Esophagus squamous epithelium (tissue), 5 donors: ENCODE measurements at regions not wholly inside any gene's neighbourhood (a gene's known extent, or its start where the extent isn't known, plus 50 kb on each side); places are given as distances from the start of the nearest gene placed in this dataset.

Experiments
- DNase-seq: peaks from one replicate; lab custom pipeline; 2025; lab: John Stamatoyannopoulos, UW
- H3K27ac ChIP-seq, 4 donors: fragments of 200-600 bp; sonication (generic); one replicate each; pipeline ENCODE4 v1.5.1; 2016 to 2019; ENCODE audit warnings: mild to moderate bottlenecking in 1 of 4
- H3K27me3 ChIP-seq, 4 donors: fragments of 200-600 bp; sonication (generic); 1 replicate in 3 of 4; 2 replicates in 1 of 4; pipeline versions ENCODE4 v1.5.1 to v1.6.0; 2017 to 2021; ENCODE audit warnings: antibody characterized with exemption in 1 of 4
- H3K36me3 ChIP-seq, 3 donors: fragments of 200-600 bp; sonication (generic); one replicate each; pipeline ENCODE4 v1.5.1; 2016 to 2019
- H3K4me1 ChIP-seq, 3 donors: fragments of 200-600 bp; sonication (generic); one replicate each; pipeline ENCODE4 v1.5.1; 2017 to 2019
- H3K4me3 ChIP-seq, 4 donors: fragments of 200-600 bp; sonication (generic); 1 replicate in 3 of 4; 2 replicates in 1 of 4; pipeline ENCODE4 v1.5.1; 2016 to 2019; ENCODE audit warnings: mild to moderate bottlenecking in 2 of 4, moderate library complexity in 1 of 4
- H3K9me3 ChIP-seq, 3 donors: fragments of 200-600 bp; sonication (generic); one replicate each; pipeline ENCODE4 v1.5.1; 2016 to 2019
- CTCF ChIP-seq, 6 experiments: fragments of 450-650 bp in 4 of 6; fragments of 200-600 bp in 2 of 6; sonication (generic) in 2 of 6; IDR thresholded peaks; one replicate each; pipeline ENCODE4 v1.5.1; 2016 to 2019; ENCODE audit warnings: antibody characterized with exemption in 6 of 6, mild to moderate bottlenecking in 4 of 6, moderate library complexity in 4 of 6
- POLR2A ChIP-seq, 4 donors: fragments of 450-650 bp; IDR thresholded peaks; one replicate each; pipeline ENCODE4 v1.6.1; 2017; ENCODE audit warnings: antibody characterized with exemption in 4 of 4, mild to moderate bottlenecking in 4 of 4, moderate library complexity in 3 of 4
- whole genome bisulfite sequencing, 2 donors: methylation state at CpG; one replicate each; pipeline ENCODE4 v1.1.5; 2018; 5-methylcytosine and 5-hydroxymethylcytosine counted together
- intact Hi-C: fragments of 100-400 bp; cut with DNase I; formaldehyde crosslinking; loops from one replicate; pipeline ENCODE4 v1.15.0; 2022
- donor health status: DM: yes; HTN: yes; CAD: no.

DNA sequence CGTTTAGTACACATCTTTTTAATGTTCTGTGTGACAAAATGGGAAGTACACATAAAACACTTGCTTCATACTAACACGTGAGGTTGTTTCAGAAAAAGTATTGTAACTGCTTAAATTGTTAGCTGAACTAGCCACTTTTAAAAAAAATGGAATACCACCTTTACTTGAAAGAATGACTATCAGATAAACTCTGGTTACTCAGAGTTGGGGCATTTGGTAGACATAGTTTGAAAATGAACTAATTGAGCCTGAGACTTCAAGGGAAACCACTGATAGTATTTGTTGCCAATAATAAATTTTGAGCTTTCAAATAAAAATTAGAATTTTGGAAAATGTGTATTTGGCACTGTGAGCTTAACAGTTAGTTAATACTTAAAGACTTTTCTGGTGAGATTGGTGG, 103.0 kb upstream of the FBXO11 start:
- Histone ChIP-seq H3K9me3 (peaks cover 0 to 4% (median 0%) of the 10 kb centered on the region in 3 donors), H3K4me1 (no peaks in the 10 kb centered on the region), H3K27ac (no peak overlapping the region), H3K4me3 (no peak overlapping the region), H3K27me3 (no peaks in the 10 kb centered on the region), H3K36me3 (no peaks in the 10 kb centered on the region)
- intact Hi-C loops, result no loop called here
- TF ChIP-seq POLR2A (IDR thresholded peaks at IDR 0.05) (no peak), CTCF (IDR thresholded peaks at IDR 0.05) (no peak)
- 84 to 93% methylated on average over 2 of the region's 2 CpGs for WGBS, 2 donors
- DNase-seq, result no peak

DNA sequence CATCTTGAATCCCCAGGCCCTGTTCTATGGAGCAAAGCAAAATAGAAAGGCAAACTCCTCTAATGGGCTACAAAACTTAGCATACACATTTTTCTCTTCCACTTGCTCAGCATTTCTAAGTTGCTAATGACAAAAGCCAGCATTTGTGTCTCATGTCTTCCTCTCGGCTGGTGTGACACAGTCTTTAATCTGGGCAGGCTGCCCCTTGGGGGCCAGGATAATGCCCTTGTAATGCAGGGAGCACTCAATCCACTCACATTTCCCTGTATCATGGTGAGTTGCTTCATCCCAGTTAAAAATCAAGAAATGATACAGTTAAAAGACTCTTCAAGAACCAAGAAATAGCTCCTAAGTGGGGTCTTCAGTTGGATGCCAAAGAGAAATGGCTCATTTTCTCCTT, 109.1 kb upstream of the FBXO11 start:
- Histone ChIP-seq H3K36me3 (no peaks in the 10 kb centered on the region), H3K9me3 (peaks cover 0 to 11% (median 6%) of the 10 kb centered on the region in 3 donors), H3K27ac (no peak overlapping the region), H3K4me3 (no peak overlapping the region), H3K4me1 (no peaks in the 10 kb centered on the region), H3K27me3 (no peaks in the 10 kb centered on the region)
- TF ChIP-seq CTCF (IDR thresholded peaks at IDR 0.05) (no peak), POLR2A (IDR thresholded peaks at IDR 0.05) (no peak)
- no peak for DNase-seq
- WGBS, 2 donors, result 60 to 73% methylated on average over 1 of the region's 1 CpG
- intact Hi-C loops, result no loop called here

DNA sequence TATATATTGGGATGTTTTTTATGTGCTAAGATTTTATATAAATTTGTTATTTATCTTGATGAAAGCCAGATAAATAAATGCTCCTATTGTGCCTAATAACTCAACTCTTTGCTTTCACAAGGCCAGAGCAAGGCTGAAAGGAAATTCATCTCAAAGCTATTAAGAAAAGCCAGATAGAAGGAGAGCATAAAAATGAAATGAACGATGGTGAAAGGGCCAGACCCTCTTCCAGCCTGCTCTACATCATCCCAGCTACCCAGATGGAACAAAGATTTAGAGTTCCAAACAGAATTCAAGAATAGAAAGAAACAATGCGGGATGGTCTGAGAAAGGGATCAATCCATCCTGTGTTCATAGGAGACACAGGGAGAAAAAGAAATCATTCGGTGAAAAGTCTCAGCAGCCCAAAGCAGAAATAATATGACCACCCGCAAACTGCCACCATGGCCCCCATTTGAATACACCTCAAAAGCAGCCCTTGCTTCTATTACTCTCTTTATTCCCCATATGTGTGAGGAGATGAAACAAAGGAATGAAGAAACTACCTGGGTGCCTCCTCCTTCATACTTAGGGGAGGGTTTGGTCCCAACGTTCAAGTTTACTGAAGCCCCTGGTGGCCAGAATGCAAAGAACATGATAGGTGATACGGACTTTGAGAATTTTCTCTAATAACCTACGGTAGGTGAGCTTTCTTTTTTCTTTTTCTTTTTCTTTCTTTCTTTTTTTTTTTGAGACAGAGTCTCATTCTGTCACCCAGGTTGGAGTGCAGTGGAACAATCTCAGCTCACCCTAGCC, 110.1 kb upstream of the FBXO11 start:
- H3K27ac ChIP-seq, result no peak overlapping the region
- no peaks in the 10 kb centered on the region for H3K4me1 ChIP-seq
- intact Hi-C loops, result no loop called here
- peaks cover 0 to 11% (median 6%) of the 10 kb centered on the region in 3 donors for H3K9me3 ChIP-seq
- H3K36me3 ChIP-seq, result no peaks in the 10 kb centered on the region
- H3K4me3 ChIP-seq, result no peak overlapping the region
- H3K27me3 ChIP-seq, result no peaks in the 10 kb centered on the region
- TF ChIP-seq POLR2A (IDR thresholded peaks at IDR 0.05) (no peak), CTCF (IDR thresholded peaks at IDR 0.05) (peak in 2 of 6 experiments; percentile 22 to 26)
- WGBS, 2 donors, result 66 to 77% methylated on average over 7 of the region's 7 CpGs
- DNase-seq, result no peak

DNA sequence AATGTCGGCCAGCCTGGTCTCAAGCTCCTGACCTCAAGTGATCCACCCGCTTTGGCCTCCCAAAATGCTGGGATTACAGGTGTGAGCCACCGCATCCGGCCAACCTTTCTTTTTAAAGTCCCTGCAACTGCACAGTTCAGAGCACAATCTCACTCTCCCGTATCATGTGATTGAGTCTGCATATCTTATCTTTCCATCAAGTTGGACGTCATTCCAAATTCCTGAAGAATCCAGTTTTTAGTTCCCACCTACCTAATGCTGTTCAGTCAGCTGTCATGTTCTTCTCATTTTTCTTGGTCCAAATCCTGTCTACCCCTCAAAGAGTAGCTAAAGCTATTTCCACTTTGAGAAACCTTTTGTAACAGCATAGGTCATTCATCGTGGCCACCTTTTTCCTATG, 110.8 kb upstream of the FBXO11 start:
- no peak overlapping the region for H3K27ac ChIP-seq
- no peak for DNase-seq
- no peaks in the 10 kb centered on the region for H3K4me1 ChIP-seq
- intact Hi-C loops, result no loop called here
- 96 to 97% methylated on average over 7 of the region's 7 CpGs for WGBS, 2 donors
- no peaks in the 10 kb centered on the region for H3K27me3 ChIP-seq
- no peak for TF ChIP-seq CTCF (IDR thresholded peaks at IDR 0.05)
- no peak for TF ChIP-seq POLR2A (IDR thresholded peaks at IDR 0.05)
- no peaks in the 10 kb centered on the region for H3K36me3 ChIP-seq
- H3K4me3 ChIP-seq, result no peak overlapping the region
- H3K9me3 ChIP-seq, result peaks cover 0 to 11% (median 6%) of the 10 kb centered on the region in 3 donors

GRCh38 chr2:48018480-48018879, 112.2 kb upstream of the FBXO11 start:
- no peak for DNase-seq
- Histone ChIP-seq H3K9me3 (peaks cover 0 to 11% (median 6%) of the 10 kb centered on the region in 3 donors), H3K4me1 (no peaks in the 10 kb centered on the region), H3K36me3 (no peaks in the 10 kb centered on the region), H3K4me3 (no peak overlapping the region), H3K27me3 (peaks cover 0 to 3% (median 0%) of the 10 kb centered on the region in 4 donors), H3K27ac (no peak overlapping the region)
- TF ChIP-seq CTCF (IDR thresholded peaks at IDR 0.05), result no peak
- no peak for TF ChIP-seq POLR2A (IDR thresholded peaks at IDR 0.05)
- intact Hi-C loops, result no loop called here
